ENCODE measurements at regions not wholly inside any gene's neighbourhood (a gene's known extent, or its start where the extent isn't known, plus 50 kb on each side); places are given as distances from the start of the nearest gene placed in this dataset.
"Not testable (repeated sequence)": the region's sequence is repeated elsewhere in the genome, so short reads cannot be mapped to it uniquely, and the experiment has no call there.

DNA sequence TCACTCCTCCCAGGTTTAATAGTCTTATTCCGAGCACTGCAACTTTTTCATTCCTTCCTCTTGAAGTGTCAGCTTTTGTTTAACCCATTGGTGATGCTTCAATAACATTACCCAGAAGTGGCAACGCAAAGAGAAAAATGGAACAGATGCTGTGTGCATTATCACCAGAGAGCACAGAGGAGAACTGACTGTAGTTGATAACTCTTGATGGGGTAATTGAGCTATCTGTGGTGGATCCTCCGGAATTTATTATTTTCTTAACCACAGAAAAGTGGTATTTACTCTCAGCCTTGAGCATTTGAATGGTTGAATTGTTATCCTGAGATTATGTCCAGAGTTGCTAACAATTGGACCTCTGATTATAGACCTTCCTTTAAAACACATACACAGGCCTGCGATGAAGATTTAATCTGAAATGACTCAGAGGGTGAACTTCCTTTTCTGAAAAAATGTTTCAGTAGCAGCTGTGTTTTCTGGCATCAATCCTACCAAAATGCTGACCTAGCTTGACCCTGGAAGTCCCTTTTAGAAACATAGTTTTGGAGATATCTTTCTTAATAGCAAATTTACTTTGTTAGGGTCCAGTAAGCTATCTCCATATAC lies 1584.4 kb upstream of the LRRTM3 start:
- DNase-seq, result no peak

DNA sequence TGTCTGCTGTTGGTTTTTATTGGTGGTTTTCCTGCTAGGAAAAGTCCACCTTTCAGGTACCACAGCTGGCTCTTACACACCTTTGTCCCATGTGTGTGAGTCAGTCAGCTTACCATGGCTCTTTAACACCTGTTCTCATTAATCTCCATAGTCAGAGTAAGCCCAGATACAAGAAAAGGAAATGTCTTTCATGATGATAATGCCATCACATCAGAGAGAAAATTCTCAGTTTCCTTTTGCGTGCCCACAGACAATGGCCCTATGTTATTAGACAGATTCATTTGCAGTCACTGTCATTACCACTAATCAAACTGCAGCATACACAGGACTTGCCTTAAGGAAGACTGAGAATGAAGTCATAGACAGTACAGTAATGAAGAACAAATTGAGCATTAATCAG lies 1583.6 kb upstream of the LRRTM3 start:
- DNase-seq, result no peak

GRCh38 chr10:65346466-65346865 lies 1579.4 kb upstream of the LRRTM3 start:
- no peak for DNase-seq

DNA sequence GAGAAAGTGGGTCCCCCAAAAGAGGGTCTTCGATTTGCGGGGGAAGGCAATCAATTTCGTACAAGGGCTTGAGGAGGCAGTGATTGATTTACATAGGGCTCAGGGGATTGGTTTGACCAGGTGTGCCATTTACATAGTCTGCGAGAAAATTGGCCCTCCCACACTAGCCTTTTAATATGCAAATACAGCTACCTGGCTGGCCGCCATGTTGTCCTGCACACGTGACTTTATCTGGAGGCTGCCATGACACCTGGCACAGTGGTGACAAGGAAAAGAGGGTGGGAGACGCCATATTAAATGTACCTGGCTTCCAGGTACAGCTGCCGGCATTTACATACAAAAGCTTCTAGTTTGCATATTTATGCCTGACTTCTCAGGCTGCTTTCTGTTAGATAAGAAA lies 1577.2 kb upstream of the LRRTM3 start:
- DNase-seq, result no peak

DNA sequence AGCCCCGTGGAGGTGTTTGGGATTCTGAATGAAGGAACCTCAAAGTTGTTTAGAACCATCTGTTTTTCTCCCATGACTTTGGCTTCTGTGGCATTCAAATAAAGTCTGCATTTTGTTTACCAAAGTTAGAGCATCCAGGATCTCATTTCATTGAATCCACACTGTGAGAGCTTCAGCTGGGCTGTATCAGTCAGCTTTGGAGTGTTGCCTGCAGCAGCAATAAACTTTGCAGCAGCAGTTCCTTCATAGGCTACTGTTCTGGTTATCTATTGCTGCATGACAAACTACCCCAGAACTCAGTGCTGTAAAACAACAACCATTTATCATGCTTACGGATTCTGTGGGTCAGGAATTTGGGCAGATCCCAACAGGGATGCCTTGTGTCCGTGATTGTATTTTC lies 1575.2 kb upstream of the LRRTM3 start:
- DNase-seq, result no peak

- no peak for DNase-seq
Measured at GRCh38 chr10:65355141-65355680, 1570.6 kb upstream of the LRRTM3 start.

DNA sequence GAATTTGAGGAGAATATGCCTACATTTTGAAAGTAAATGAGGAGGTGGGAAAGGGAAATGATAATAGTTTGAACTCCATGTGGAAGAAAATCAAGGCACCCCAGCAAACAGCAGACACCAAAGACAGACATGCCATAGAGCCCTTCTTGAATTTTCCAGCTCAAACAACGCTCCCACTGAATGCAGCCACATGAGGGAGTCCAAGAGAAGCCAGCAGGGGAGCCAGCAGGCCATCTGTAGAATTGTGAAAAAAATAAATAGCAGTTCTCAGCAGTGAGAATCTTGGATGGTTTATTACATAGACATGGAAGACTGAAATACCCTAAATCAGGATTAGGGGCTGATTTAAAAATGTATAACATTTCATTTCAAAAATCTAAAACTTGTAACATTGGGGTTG lies 1567.3 kb upstream of the LRRTM3 start:
- DNase-seq, result no peak

GRCh38 chr10:65360497-65360896 lies 1565.3 kb upstream of the LRRTM3 start:
- no peak for DNase-seq

GRCh38 chr10:65365878-65366277 lies 1560.0 kb upstream of the LRRTM3 start:
- no peak for DNase-seq

DNA sequence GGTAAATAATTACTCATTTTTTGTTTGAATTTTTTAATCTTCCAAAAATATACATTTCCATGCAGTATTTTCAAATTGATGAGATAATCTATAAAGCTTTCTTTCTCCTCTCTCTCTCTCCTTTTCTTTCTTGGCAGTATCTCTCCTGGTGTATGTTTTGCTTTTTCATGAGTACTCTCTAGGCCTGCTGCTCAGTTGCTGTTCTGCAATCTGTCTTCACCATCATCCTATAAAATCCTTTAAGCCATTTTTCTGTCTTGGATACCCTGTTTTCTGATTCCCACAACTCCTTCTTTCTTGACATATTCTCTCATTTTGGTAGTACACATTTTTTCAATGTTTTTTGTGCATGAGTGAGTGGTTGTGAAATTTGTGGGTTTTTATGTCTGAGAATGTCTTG lies 1558.1 kb upstream of the LRRTM3 start:
- DNase-seq, result no peak

- no peak for DNase-seq
Measured at GRCh38 chr10:65375528-65375927, 1550.3 kb upstream of the LRRTM3 start.

DNA sequence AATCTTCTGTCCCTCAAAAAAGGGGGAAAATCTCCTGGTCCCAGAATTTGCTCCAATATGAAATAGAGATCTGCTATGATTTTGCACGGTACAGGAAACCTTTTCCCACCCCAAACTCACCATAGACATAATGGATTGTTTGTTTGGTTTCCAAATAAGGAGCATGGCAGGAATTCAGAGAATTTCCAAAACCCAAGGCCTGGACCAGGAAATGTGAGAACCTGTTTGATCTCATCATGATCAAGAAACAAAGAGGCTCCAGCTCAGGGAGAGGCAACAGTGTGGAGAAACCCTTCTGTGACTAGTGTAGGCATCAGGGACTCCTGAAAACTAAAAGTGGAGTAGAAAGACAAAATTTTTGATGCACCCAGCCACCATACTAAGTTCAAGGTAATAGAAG lies 1548.1 kb upstream of the LRRTM3 start:
- DNase-seq, result no peak

DNA sequence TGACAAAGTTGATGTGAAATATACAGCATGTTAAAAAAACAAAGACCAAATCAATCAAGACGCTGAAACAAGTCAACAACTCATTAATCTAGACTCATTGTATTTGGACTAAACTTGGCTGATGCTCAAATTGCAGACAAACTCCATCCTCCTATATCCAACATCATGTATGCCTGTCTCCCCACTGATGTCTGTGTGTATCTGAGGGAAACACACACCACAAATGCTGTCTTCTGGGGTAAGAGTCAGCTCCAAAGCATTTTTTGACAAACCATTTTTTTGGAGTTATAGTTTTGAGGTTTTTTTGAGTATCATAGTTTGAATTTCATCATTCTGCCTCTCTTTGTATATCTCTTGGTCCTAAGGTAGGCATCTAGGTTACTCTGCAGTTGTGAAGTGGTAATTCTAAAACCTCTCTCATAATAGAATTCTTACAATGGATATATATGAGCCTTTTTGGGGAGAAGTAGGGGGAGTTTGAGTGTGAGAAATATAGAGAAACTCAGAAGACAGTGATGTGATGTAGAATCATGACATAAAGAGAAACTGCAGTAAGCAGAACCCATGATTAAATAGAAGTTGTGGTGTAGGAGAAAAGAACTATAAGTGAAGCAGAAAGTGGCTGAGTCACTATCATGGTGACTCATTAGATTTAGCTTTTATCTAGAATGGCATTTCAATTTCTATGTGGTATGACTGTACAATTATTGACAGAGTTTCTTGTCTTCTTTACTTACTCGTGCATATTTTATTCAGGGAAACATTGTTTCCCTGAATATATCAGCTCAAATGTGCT lies 1531.1 kb upstream of the LRRTM3 start:
- DNase-seq, result no peak

- no peak for DNase-seq
Measured at GRCh38 chr10:65395631-65396030, 1530.2 kb upstream of the LRRTM3 start.

DNA sequence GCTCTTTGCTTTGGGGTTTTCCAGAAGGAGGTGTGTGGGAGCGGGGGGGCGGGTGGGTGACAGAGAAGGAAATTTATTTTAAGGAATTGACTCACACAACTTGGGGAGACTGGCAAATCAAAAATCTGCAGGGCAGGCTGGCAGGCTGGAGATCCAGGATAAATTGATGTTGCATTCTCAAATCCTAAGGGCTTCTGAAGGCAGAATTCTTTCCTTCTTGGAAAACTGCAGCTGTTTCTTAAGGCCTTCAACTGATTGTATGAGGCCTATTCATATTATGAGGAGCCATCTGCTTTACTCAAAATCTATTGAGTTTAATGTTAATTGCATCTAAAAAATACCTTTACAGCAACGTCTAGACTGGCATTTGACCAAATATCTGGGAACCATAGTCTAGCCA lies 1528.8 kb upstream of the LRRTM3 start:
- DNase-seq, result no peak

DNA sequence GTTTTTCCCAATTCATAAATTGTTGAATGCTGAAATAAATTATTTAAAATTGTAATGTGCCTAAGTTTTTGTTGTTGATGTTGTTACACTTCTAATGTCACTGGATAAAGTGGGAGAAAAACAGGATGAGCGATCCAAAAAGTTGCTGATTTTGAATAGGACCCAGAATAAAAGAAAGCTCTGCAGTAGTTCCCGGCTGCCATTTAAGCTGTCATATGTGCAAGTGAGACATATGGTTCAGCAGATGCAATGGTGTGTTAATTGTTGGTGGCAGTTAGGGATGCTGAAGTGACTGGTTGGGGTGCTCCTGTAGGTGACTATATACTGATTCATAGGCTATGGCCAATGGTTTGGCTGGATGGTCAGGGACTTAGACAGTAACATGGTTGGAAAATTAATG lies 1517.4 kb upstream of the LRRTM3 start:
- no peak for DNase-seq

DNA sequence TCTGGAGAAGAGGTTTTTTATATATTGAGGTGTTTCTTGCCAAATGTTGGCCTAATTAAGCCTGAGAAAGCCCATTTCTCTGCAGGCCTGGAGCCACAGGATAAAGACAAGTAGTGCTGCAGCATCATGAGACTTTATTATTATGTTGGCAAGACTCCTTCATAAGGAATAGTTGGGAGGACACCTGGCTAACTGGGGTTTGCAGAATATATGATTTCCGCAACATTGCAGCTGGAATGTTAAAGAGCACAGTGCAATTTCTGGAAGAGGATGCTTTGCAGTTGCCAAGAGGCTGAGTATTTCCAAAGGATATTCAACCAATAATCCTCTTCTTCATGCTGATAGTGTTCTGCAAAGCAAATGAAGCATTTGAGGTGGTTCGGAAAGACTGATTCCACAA lies 1512.8 kb upstream of the LRRTM3 start:
- no peak for DNase-seq

GRCh38 chr10:65415318-65415717 lies 1510.5 kb upstream of the LRRTM3 start:
- DNase-seq, result no peak

DNA sequence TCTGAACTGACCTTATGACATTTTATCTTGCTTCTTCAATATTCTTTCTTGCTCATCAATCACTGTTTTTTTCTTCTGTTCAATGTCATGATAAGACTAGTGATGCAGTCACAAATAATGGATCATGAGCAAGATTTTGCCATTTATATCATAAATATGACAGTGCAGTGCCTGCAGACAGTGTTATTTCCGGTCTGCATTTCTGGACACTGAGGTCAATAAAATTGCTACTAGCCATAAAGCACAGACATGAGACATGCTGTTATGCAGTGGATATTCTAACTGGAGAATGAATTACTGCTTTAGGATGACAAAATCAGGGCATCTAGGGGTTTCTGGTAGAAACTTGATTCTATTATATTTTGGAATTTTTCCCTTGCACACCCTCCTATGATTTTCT lies 1509.7 kb upstream of the LRRTM3 start:
- no peak for DNase-seq

- DNase-seq, result no peak
Measured at GRCh38 chr10:65419629-65420028, 1506.2 kb upstream of the LRRTM3 start.

GRCh38 chr10:65423043-65423442 lies 1502.8 kb upstream of the LRRTM3 start:
- no peak for DNase-seq

GRCh38 chr10:65429381-65429780 lies 1496.5 kb upstream of the LRRTM3 start:
- not testable (repeated sequence) for DNase-seq

DNA sequence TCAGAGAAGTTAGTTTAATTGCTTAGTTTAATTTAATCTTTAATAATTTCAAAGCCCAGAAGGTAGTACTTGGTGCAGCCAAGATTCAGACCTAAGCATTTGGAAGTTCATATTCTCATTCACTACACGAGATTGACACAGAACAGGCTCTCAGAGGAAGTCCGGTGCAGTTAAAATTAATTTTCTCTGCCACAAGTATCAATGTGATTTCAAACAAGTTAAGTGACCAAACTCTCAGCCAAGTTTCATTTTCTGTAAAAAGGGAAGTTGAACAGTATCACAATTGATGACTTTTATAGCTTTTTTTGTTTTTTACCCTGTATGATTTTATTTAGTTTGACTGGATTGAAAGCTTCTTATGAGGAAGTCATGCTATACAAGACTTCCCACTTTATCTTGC lies 1494.9 kb upstream of the LRRTM3 start:
- no peak for DNase-seq

DNA sequence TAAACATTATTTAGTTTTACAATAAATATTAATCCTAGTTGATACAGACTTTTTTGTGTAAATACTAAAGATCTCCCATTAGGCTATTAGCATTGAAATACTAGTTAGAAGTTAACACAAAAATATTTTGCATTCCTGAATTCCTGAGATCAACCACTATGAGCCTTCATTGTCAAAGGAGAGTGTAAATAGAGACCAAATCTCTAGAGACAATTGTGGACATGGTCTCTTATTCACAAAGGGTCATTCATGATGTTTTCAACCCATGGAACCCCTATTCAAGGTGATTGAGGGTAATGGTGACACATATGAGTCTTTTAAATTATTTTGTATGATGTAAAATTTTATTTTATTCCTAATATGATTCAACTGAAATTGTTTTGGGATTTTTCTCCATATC lies 1454.8 kb upstream of the LRRTM3 start:
- no peak for DNase-seq

DNA sequence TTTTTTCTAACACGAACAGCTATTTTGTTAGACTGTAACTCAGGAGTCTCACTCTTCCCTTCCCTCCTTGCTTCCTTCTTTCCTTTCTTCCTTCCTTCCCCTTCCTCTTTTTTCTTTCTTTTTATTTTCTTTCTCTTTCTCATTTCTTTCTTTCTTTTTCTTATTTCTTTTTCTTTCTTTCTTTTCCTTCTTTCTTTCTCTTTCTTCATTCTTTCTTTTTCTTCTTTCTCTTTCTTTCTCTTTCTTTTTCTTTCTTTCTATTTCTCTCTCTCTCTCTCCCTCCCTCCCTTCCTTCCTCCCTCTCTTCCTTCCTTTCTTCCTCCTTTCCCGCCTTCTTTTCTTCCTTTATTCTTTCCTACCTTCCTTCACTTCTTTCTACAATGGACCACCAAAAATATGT lies 1443.0 kb upstream of the LRRTM3 start:
- no peak for DNase-seq

Data from CD4-positive, alpha-beta T cell treated with Interleukin-10 for 1 hour (primary cell).